GM12892 (cell line): ENCODE measurements at regions not wholly inside any gene's neighbourhood (a gene's known extent, or its start where the extent isn't known, plus 50 kb on each side); places are given as distances from the start of the nearest gene placed in this dataset.

ENCODE experiments used
- POLR2A ChIP-seq: IDR thresholded peaks from 2 replicates; pipeline ENCODE4 v1.6.1; 2011; ENCODE audit warnings: low read depth, low read length, control low read depth
- POLR2AphosphoS5 ChIP-seq: IDR thresholded peaks from 2 replicates; pipeline ENCODE4 v1.6.1; 2011; ENCODE audit warnings: low read depth, low read length, control low read depth

DNA sequence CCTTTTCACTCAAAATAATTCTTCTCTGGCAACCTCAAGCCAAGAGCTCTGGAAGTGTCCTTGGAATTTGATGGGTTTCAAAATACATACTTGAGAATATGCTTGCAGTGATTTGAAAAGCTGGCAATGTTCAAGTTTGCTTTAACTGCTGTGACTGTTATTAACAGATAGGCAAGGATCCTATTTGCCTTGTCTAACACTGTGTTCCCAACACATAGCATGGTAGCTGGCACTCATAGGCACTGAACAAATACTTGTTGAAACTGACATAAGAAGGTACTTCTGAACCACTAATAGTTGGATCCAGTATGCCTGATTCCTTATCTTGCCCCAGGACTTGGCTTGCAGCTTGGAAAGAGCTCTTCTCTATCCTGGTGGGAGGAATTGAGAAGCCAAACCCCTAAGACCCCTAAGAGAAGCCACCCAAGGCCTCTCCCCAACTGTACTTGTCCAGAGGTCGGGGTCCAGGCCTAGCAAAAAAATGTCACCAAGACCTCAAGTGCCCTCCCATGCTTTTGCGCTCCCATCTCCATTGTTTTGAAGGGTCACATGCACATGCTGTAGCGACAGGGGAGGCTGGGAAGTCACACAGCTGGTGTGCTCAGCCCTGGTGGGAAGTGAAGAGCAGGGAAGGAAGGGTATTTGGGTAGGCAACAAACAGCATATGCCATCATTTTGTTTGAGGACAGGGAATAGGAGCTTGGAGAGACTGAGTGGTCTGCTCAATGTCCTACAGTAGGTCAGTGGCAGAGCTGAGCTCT, 118.4 kb upstream of the HAAO start:
- no peak for TF ChIP-seq POLR2A
- no peak for TF ChIP-seq POLR2AphosphoS5
